ENCODE measurements at regions not wholly inside any gene's neighbourhood (a gene's known extent, or its start where the extent isn't known, plus 50 kb on each side); places are given as distances from the start of the nearest gene placed in this dataset.

- no peak for TF ChIP-seq POLR2A (IDR thresholded peaks at IDR 0.05)
- no peak for TF ChIP-seq CTCF (IDR thresholded peaks at IDR 0.05)
Observed at GRCh38 chr6:11363881-11364576, 131.6 kb upstream of the NEDD9 start.
